Neural progenitor cell (in vitro differentiated cells): ENCODE measurements at regions not wholly inside any gene's neighbourhood (a gene's known extent, or its start where the extent isn't known, plus 50 kb on each side); places are given as distances from the start of the nearest gene placed in this dataset.

Source experiments
- DNase-seq: peaks from one replicate; pipeline ENCODE4 v3.0.0-alpha.2; 2016; ENCODE audit warnings: low spot score
- H2AFZ ChIP-seq: fragments of 200-600 bp; sonication (generic); replicated peaks from 2 replicates; pipeline ENCODE4 v1.6.1; 2016; ENCODE audit warnings: antibody characterized with exemption
- H3F3A ChIP-seq: fragments of 200-600 bp; sonication (generic); 2 replicates; pipeline ENCODE4 v1.6.1; 2016; ENCODE audit warnings: antibody characterized with exemption, low read depth
- H3K27ac ChIP-seq: fragments of 200-600 bp; sonication (generic); 2 replicates; pipeline ENCODE4 v1.5.1; 2016; ENCODE audit warnings: mild to moderate bottlenecking
- H3K27me3 ChIP-seq: fragments of 200-600 bp; sonication (generic); 2 replicates; pipeline ENCODE4 v1.6.1; 2016; ENCODE audit warnings: mild to moderate bottlenecking, moderate library complexity
- H3K36me3 ChIP-seq: fragments of 200-600 bp; sonication (generic); 2 replicates; pipeline ENCODE4 v1.5.1; 2016
- H3K4me1 ChIP-seq: fragments of 200-600 bp; sonication (generic); 2 replicates; pipeline ENCODE4 v1.6.1; 2016; ENCODE audit warnings: mixed run types
- H3K4me2 ChIP-seq: fragments of 200-600 bp; sonication (generic); 2 replicates; pipeline ENCODE4 v1.6.1; 2016
- H3K4me3 ChIP-seq: fragments of 200-600 bp; sonication (generic); 2 replicates; pipeline ENCODE4 v1.5.1; 2016
- H3K79me2 ChIP-seq: fragments of 200-600 bp; sonication (generic); 2 replicates; pipeline ENCODE4 v1.6.1; 2016; ENCODE audit warnings: low read depth
- H3K9ac ChIP-seq: fragments of 200-600 bp; sonication (generic); 2 replicates; pipeline ENCODE4 v1.6.1; 2016
- H3K9me3 ChIP-seq: fragments of 200-600 bp; sonication (generic); 2 replicates; pipeline ENCODE4 v1.5.1; 2016; ENCODE audit warnings: low read depth
- H4K20me1 ChIP-seq: fragments of 200-600 bp; sonication (generic); 2 replicates; pipeline ENCODE4 v1.6.1; 2016; ENCODE audit warnings: low read depth
- H3K27ac Mint-ChIP-seq: 3 replicates; pipeline ENCODE4 v1.8.0; 2021; ENCODE audit warnings: mixed read lengths
- H3K27me3 Mint-ChIP-seq: 2 replicates; pipeline ENCODE4 v1.8.0; 2022; ENCODE audit warnings: low read depth, mild to moderate bottlenecking, inconsistent platforms, moderate library complexity, mixed read lengths; ENCODE audit not compliant: insufficient read depth
- H3K36me3 Mint-ChIP-seq: 3 replicates; pipeline ENCODE4 v1.8.0; 2021; ENCODE audit warnings: mixed read lengths
- H3K4me1 Mint-ChIP-seq: 3 replicates; pipeline ENCODE4 v1.8.0; 2021; ENCODE audit warnings: mixed read lengths
- H3K4me3 Mint-ChIP-seq: 3 replicates; pipeline ENCODE4 v1.8.0; 2021; ENCODE audit warnings: mild to moderate bottlenecking, moderate library complexity, mixed read lengths
- H3K9me3 Mint-ChIP-seq: 3 replicates; pipeline ENCODE4 v1.8.0; 2020; ENCODE audit warnings: mixed read lengths
- CTCF ChIP-seq: fragments of 200-600 bp; sonication (generic); IDR thresholded peaks from 2 replicates; pipeline ENCODE4 v1.5.1; 2017; ENCODE audit warnings: antibody characterized with exemption, mild to moderate bottlenecking
- EZH2 ChIP-seq: fragments of 200-600 bp; sonication (generic); IDR thresholded peaks from 2 replicates; pipeline ENCODE4 v1.6.1; 2017; ENCODE audit warnings: antibody characterized with exemption, mild to moderate bottlenecking, moderate library complexity
- EZH2phosphoT487 ChIP-seq: fragments of 200-600 bp; sonication (generic); IDR thresholded peaks from 2 replicates; pipeline ENCODE4 v1.6.1; 2017; ENCODE audit warnings: antibody characterized with exemption

DNA sequence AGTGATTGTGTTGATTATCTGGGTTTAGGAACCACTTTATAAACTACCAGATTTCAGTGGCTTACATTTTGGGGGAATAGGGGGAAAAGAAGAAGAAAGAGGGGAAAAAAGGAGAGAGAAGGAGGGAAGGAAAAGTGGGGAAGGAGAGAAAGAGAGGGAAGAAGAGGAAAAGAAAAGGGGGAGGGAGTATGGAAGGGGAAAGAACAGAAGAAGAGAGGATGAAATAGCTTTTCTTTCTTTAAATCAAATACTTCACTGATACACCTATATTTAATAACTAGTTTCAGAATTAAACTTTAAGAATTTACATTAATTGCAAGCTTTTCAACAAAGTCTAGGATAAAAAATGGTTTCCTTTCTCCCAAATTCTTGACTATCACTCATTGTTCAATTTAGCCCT is 289.6 kb downstream of the SDHAF3 start:
- no peaks in the 10 kb centered on the region for H3K9me3 Mint-ChIP-seq
- no peaks in the 10 kb centered on the region for H3K36me3 ChIP-seq
- no peak overlapping the region for H2AFZ ChIP-seq
- H3K4me3 ChIP-seq, result no peak overlapping the region
- H3K79me2 ChIP-seq, result no peaks in the 10 kb centered on the region
- H3K27me3 ChIP-seq, result no peaks in the 10 kb centered on the region
- no peak overlapping the region for H3K27ac Mint-ChIP-seq
- peaks cover 12% of the 10 kb centered on the region for H3K4me1 Mint-ChIP-seq
- TF ChIP-seq EZH2 (no peak), EZH2phosphoT487 (no peak), CTCF (no peak)
- H3K27me3 Mint-ChIP-seq, result peaks cover 2% of the 10 kb centered on the region
- no peak overlapping the region for H3K9ac ChIP-seq
- H3K4me1 ChIP-seq, result no peaks in the 10 kb centered on the region
- no peaks in the 10 kb centered on the region for H3K9me3 ChIP-seq
- no peaks in the 10 kb centered on the region for H3K36me3 Mint-ChIP-seq
- H3K4me3 Mint-ChIP-seq, result no peak overlapping the region
- H3K4me2 ChIP-seq, result no peak overlapping the region
- no peak overlapping the region for H3K27ac ChIP-seq
- no peaks in the 10 kb centered on the region for H3F3A ChIP-seq
- no peak for DNase-seq
- no peaks in the 10 kb centered on the region for H4K20me1 ChIP-seq

DNA sequence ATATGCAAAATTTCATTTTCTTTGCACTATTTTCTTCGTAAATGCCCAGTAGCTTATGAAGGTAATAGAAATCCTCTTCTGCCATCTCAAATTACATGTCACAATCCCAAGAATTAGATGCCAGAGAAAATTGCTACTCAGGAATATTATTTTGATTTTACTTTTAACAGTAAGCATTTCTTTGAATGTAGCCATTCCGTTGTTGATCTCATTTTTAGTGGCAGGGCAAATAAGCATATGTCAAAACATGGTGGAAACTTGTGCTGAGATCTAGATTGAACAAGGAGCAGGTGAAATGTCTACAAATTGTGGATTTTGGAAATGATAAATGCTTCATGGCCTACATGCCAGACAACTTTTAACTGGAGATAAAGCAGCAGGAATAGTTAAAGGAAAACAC is 291.8 kb downstream of the SDHAF3 start:
- no peak overlapping the region for H2AFZ ChIP-seq
- TF ChIP-seq EZH2 (no peak), EZH2phosphoT487 (no peak), CTCF (no peak)
- H3K9me3 ChIP-seq, result no peaks in the 10 kb centered on the region
- no peaks in the 10 kb centered on the region for H3K9me3 Mint-ChIP-seq
- H3K79me2 ChIP-seq, result no peaks in the 10 kb centered on the region
- H3K27me3 ChIP-seq, result no peaks in the 10 kb centered on the region
- no peaks in the 10 kb centered on the region for H3K36me3 Mint-ChIP-seq
- H4K20me1 ChIP-seq, result no peaks in the 10 kb centered on the region
- H3K27ac Mint-ChIP-seq, result no peak overlapping the region
- H3K9ac ChIP-seq, result no peak overlapping the region
- no peaks in the 10 kb centered on the region for H3F3A ChIP-seq
- peaks cover 1% of the 10 kb centered on the region for H3K27me3 Mint-ChIP-seq
- no peak for DNase-seq
- H3K36me3 ChIP-seq, result no peaks in the 10 kb centered on the region
- H3K4me3 Mint-ChIP-seq, result no peak overlapping the region
- no peaks in the 10 kb centered on the region for H3K4me1 ChIP-seq
- no peak overlapping the region for H3K27ac ChIP-seq
- no peak overlapping the region for H3K4me2 ChIP-seq
- H3K4me1 Mint-ChIP-seq, result peaks cover 12% of the 10 kb centered on the region
- no peak overlapping the region for H3K4me3 ChIP-seq

DNA sequence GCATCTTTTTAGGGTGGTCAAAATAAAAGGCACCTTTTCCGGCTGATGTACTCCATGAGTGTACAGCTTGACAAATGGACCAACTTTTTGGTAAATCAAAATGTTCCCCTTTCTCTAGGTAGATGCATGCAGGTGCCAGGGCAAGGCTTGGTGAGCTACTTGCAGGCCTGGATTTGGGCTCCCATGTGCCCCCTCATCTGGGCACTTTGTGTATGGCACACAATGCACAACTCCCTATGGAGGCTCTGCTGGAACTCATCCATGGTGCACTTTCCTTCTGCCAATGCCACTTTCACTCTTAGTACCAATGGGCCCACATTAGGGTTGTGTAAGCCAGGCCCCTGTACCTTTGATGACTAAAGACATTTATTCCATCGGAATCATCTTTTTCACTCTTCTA is 300.8 kb downstream of the SDHAF3 start:
- peak; percentile 40 for TF ChIP-seq CTCF
- no peak for TF ChIP-seq EZH2phosphoT487
- H3K9me3 Mint-ChIP-seq, result peaks cover 6% of the 10 kb centered on the region
- no peaks in the 10 kb centered on the region for H3K36me3 ChIP-seq
- no peaks in the 10 kb centered on the region for H3K9me3 ChIP-seq
- no peak overlapping the region for H2AFZ ChIP-seq
- H3K79me2 ChIP-seq, result no peaks in the 10 kb centered on the region
- H3K4me1 Mint-ChIP-seq, result peaks cover 11% of the 10 kb centered on the region
- H3K27ac Mint-ChIP-seq, result no peak overlapping the region
- H3F3A ChIP-seq, result no peaks in the 10 kb centered on the region
- no peaks in the 10 kb centered on the region for H3K36me3 Mint-ChIP-seq
- H3K27ac ChIP-seq, result no peak overlapping the region
- H3K27me3 ChIP-seq, result no peaks in the 10 kb centered on the region
- no peaks in the 10 kb centered on the region for H4K20me1 ChIP-seq
- no peak overlapping the region for H3K4me3 Mint-ChIP-seq
- H3K9ac ChIP-seq, result no peak overlapping the region
- no peak overlapping the region for H3K4me2 ChIP-seq
- no peaks in the 10 kb centered on the region for H3K27me3 Mint-ChIP-seq
- H3K4me1 ChIP-seq, result no peaks in the 10 kb centered on the region
- peak; percentile 25 for DNase-seq
- no peak overlapping the region for H3K4me3 ChIP-seq

GRCh38 chr7:97419898-97420297 is 302.4 kb downstream of the SDHAF3 start:
- no peaks in the 10 kb centered on the region for H4K20me1 ChIP-seq
- H3K36me3 ChIP-seq, result no peaks in the 10 kb centered on the region
- H3K9me3 Mint-ChIP-seq, result peaks cover 9% of the 10 kb centered on the region
- no peaks in the 10 kb centered on the region for H3K9me3 ChIP-seq
- no peaks in the 10 kb centered on the region for H3K79me2 ChIP-seq
- no peak overlapping the region for H3K9ac ChIP-seq
- H3K4me2 ChIP-seq, result no peak overlapping the region
- TF ChIP-seq EZH2, result no peak
- no peak for TF ChIP-seq CTCF
- no peak for TF ChIP-seq EZH2phosphoT487
- H3K4me1 Mint-ChIP-seq, result peaks cover 11% of the 10 kb centered on the region
- no peak overlapping the region for H3K27ac ChIP-seq
- no peak for DNase-seq
- H3K27me3 ChIP-seq, result no peaks in the 10 kb centered on the region
- no peak overlapping the region for H3K4me3 Mint-ChIP-seq
- H3K36me3 Mint-ChIP-seq, result no peaks in the 10 kb centered on the region
- no peak overlapping the region for H2AFZ ChIP-seq
- no peak overlapping the region for H3K4me3 ChIP-seq
- no peaks in the 10 kb centered on the region for H3K4me1 ChIP-seq
- H3F3A ChIP-seq, result no peaks in the 10 kb centered on the region
- no peak overlapping the region for H3K27ac Mint-ChIP-seq
- H3K27me3 Mint-ChIP-seq, result no peaks in the 10 kb centered on the region
